Upper lobe of left lung (tissue), 6 donors: ENCODE measurements at regions not wholly inside any gene's neighbourhood (a gene's known extent, or its start where the extent isn't known, plus 50 kb on each side); places are given as distances from the start of the nearest gene placed in this dataset.

Experiments
- ATAC-seq, 2 donors: fragments of 200-7000 bp; cut with Tn5 transposase; one replicate each; pipeline ENCODE4 v1.9.1; 2022; ENCODE audit warnings: mild to moderate bottlenecking in 2 of 2, moderate library complexity in 2 of 2; ENCODE audit not compliant: low FRiP score in 2 of 2
- DNase-seq, 2 donors: peaks; one replicate each; pipeline ENCODE4 v3.0.0-alpha.2; 2019 to 2020
- H3K27ac ChIP-seq, 4 donors: fragments of 200-600 bp; sonication (generic); one replicate each; pipeline ENCODE4 v1.5.1; 2016 to 2019
- H3K27me3 ChIP-seq, 4 donors: fragments of 200-600 bp; sonication (generic); one replicate each; pipeline ENCODE4 v1.5.1; 2017 to 2019
- H3K36me3 ChIP-seq, 4 donors: fragments of 200-600 bp; sonication (generic); one replicate each; pipeline ENCODE4 v1.5.1; 2016 to 2019
- H3K4me1 ChIP-seq, 4 donors: fragments of 200-600 bp; sonication (generic); one replicate each; pipeline ENCODE4 v1.5.1; 2018 to 2019
- H3K4me3 ChIP-seq, 4 donors: fragments of 200-600 bp; sonication (generic); one replicate each; pipeline ENCODE4 v1.5.1; 2017 to 2019; ENCODE audit warnings: mild to moderate bottlenecking in 2 of 4, moderate library complexity in 1 of 4
- H3K9me3 ChIP-seq, 4 donors: fragments of 200-600 bp; sonication (generic); one replicate each; pipeline ENCODE4 v1.5.1; 2018 to 2019
- EP300 ChIP-seq, 4 donors: sonication (generic); formaldehyde crosslinking; IDR thresholded peaks; one replicate each; pipeline ENCODE4 v1.5.1; 2017; ENCODE audit warnings: antibody characterized with exemption in 4 of 4, control low read depth in 2 of 4
- POLR2A ChIP-seq, 4 donors: fragments of 450-650 bp; IDR thresholded peaks; one replicate each; pipeline ENCODE4 v1.5.1; 2016 to 2017; ENCODE audit warnings: antibody characterized with exemption in 4 of 4, mild to moderate bottlenecking in 2 of 4
- POLR2AphosphoS5 ChIP-seq, 2 donors: sonication (generic); formaldehyde crosslinking; IDR thresholded peaks; one replicate each; pipeline ENCODE4 v1.5.1; 2017; ENCODE audit warnings: antibody characterized with exemption in 2 of 2
- WGBS, 2 donors: methylation state at CpG; one replicate each; pipeline ENCODE4 v1.1.5; 2017 to 2018; 5-methylcytosine and 5-hydroxymethylcytosine counted together
- TF ChIP-seq, protein P1 (sequence below), 6 experiments: fragments of 450-650 bp in 4 of 6; fragments of 200-600 bp in 2 of 6; sonication (generic) in 2 of 6; IDR thresholded peaks; one replicate each; pipeline ENCODE4 v1.5.1; 2016 to 2019; ENCODE audit warnings: antibody characterized with exemption in 6 of 6
- donor health status: DM: no; HTN: no; CAD: no; lungs with moderate emphysema.
- donor health status: DM: no; HTN: yes; CAD: no; lungs with severe emphysema.

DNA sequence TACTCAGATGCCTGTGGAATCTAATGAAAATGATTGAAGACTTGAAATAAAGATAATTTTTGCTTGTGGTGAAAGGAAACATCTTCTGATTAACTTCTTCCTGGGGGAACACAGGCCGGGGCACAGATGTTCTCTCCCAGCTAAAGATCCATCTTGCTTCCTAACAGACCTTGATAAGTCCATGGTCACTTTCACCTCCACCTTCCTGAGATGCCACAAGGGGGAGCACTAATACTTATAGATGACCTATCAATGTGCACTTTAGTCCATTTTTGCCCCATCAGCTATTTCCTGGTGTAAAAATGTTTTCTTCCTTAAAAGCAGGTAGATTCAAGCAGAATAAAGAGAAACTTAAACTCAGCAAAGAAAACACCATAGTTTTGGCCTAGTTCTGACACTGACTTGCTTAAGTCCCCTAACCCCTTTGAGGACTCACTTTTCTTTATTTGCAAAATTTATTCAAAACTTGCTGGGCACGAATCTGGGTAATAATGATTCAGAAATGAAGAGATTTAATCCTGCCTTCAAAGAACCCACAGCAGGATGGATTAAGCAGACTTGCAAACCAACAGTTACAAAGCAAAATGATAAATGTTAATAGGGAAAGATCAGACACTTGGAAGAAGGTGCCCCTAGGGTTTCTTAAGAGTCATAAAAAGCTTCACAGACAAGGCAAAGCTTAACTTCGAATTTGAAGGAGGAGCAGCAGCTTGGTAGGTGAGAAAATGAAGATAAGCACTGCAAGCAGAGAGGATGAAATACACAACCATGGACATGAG is 158.7 kb downstream of the RAB38 start:
- no peak overlapping the region for H3K4me3 ChIP-seq
- H3K27me3 ChIP-seq = no peaks in the 10 kb centered on the region
- 33 to 40% methylated on average over 3 of the region's 3 CpGs for whole genome bisulfite sequencing, 2 donors
- peak; percentile 69 to 90 for ATAC-seq
- H3K4me1 ChIP-seq = no peaks in the 10 kb centered on the region
- no peaks in the 10 kb centered on the region for H3K36me3 ChIP-seq
- H3K27ac ChIP-seq = no peak overlapping the region
- TF ChIP-seq EP300 (IDR thresholded peaks at IDR 0.05) (no peak), POLR2A (IDR thresholded peaks at IDR 0.05) (no peak), POLR2AphosphoS5 (IDR thresholded peaks at IDR 0.05) (no peak)
- TF ChIP-seq, protein P1, sequence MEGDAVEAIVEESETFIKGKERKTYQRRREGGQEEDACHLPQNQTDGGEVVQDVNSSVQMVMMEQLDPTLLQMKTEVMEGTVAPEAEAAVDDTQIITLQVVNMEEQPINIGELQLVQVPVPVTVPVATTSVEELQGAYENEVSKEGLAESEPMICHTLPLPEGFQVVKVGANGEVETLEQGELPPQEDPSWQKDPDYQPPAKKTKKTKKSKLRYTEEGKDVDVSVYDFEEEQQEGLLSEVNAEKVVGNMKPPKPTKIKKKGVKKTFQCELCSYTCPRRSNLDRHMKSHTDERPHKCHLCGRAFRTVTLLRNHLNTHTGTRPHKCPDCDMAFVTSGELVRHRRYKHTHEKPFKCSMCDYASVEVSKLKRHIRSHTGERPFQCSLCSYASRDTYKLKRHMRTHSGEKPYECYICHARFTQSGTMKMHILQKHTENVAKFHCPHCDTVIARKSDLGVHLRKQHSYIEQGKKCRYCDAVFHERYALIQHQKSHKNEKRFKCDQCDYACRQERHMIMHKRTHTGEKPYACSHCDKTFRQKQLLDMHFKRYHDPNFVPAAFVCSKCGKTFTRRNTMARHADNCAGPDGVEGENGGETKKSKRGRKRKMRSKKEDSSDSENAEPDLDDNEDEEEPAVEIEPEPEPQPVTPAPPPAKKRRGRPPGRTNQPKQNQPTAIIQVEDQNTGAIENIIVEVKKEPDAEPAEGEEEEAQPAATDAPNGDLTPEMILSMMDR (IDR thresholded peaks at IDR 0.05) = peak; percentile 57 to 76 (median 68)
- H3K9me3 ChIP-seq = no peaks in the 10 kb centered on the region
- DNase-seq = peak in 1 of 2 donors; percentile 71

DNA sequence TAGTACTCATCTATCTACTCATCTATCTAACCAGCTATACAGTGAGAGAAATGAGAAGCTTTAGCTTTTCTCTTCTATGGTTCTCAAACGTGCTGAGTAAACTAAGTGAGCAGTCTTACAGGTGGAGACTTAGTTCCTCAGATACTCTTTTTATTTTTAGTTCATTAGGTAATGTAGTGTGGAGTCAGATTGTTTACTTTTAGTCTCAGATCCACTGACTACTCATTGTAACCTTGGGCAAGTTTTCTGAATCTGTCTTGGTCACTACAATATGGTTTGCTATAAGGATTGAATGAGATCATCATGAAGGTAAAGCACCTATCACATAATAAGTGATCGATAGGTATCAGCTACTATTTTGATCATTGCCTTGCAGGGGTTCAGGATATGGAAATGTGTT is 160.1 kb downstream of the RAB38 start:
- DNase-seq (no peak), ATAC-seq (no peak)
- 60 to 68% methylated on average over 2 of the region's 2 CpGs for WGBS, 2 donors
- H3K4me3 ChIP-seq = no peak overlapping the region
- H3K4me1 ChIP-seq = no peaks in the 10 kb centered on the region
- no peaks in the 10 kb centered on the region for H3K9me3 ChIP-seq
- TF ChIP-seq, protein P1 (IDR thresholded peaks at IDR 0.05) = no peak
- TF ChIP-seq POLR2AphosphoS5 (IDR thresholded peaks at IDR 0.05) (no peak), POLR2A (IDR thresholded peaks at IDR 0.05) (no peak), EP300 (IDR thresholded peaks at IDR 0.05) (no peak)
- H3K27me3 ChIP-seq = no peaks in the 10 kb centered on the region
- no peak overlapping the region for H3K27ac ChIP-seq
- no peaks in the 10 kb centered on the region for H3K36me3 ChIP-seq

DNA sequence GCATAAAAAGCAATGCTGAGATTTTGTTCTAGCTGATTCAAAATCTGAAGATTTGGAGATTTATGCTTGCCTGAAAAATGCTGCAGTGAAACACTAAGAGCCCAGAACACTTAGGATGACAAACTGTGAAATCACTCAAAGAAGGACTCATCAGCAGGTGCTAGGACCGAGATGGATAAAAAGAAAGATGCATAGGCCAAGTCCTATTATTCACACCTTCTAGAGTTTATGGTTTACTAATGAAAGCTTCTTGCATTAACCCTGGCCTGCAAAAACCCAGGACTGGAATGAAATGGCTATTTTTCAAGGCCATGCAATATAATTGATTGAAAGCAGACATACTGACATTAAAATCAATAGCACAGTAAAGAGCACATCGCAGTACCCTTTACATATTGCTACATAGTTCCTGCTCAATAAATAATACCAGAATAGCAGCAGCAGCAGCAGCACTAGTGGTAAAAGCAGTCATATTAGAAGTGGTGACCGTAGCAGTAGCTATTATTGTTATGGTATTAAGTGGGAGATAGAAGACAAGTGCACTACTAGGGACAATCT is 161.7 kb downstream of the RAB38 start:
- ATAC-seq (no peak), DNase-seq (no peak)
- H3K27me3 ChIP-seq = no peaks in the 10 kb centered on the region
- 69 to 80% methylated on average over 3 of the region's 3 CpGs for WGBS, 2 donors
- no peaks in the 10 kb centered on the region for H3K9me3 ChIP-seq
- no peak overlapping the region for H3K4me3 ChIP-seq
- H3K4me1 ChIP-seq = no peaks in the 10 kb centered on the region
- TF ChIP-seq, protein P1 (IDR thresholded peaks at IDR 0.05) = no peak
- TF ChIP-seq POLR2A (IDR thresholded peaks at IDR 0.05) (no peak), POLR2AphosphoS5 (IDR thresholded peaks at IDR 0.05) (no peak), EP300 (IDR thresholded peaks at IDR 0.05) (no peak)
- no peaks in the 10 kb centered on the region for H3K36me3 ChIP-seq
- H3K27ac ChIP-seq = no peak overlapping the region

DNA sequence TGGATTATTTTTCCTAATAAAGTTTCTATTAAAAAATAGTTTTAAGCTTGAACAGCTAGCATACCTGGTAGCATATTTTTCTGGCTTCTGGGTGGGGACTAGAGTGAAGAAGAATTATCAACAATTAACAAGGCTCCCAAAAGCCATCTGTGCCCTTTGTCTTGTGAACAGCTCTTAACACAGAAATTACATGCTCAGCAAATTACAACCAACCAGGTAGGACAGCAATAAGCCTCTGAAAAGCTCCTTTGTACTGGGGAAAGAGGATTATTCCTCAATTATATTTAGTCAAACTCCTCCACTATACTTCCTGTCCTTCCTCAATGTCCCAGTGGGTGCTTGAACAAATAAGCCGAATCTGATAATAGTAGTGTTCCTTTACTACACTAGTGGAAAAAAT is 162.8 kb downstream of the RAB38 start:
- WGBS, 2 donors = 86 to 93% methylated on average over 1 of the region's 1 CpG
- H3K4me1 ChIP-seq = no peaks in the 10 kb centered on the region

More for the DNA sequence above, 162.8 kb downstream of the RAB38 start:
- Histone ChIP-seq H3K9me3 (no peaks in the 10 kb centered on the region), H3K27me3 (no peaks in the 10 kb centered on the region), H3K27ac (no peak overlapping the region), H3K4me3 (no peak overlapping the region), H3K36me3 (no peaks in the 10 kb centered on the region)
- no peak for DNase-seq
- TF ChIP-seq EP300 (IDR thresholded peaks at IDR 0.05) (no peak), POLR2A (IDR thresholded peaks at IDR 0.05) (no peak), POLR2AphosphoS5 (IDR thresholded peaks at IDR 0.05) (no peak)
- TF ChIP-seq, protein P1 (IDR thresholded peaks at IDR 0.05) = no peak
- ATAC-seq = no peak
